Posterior vena cava (tissue), 2 donors: ENCODE measurements at regions not wholly inside any gene's neighbourhood (a gene's known extent, or its start where the extent isn't known, plus 50 kb on each side); places are given as distances from the start of the nearest gene placed in this dataset.
A peak's percentile ranks its signal among the peaks of the same experiment; 100 is the strongest.
"Not testable (repeated sequence)": the region's sequence is repeated elsewhere in the genome, so short reads cannot be mapped to it uniquely, and the experiment has no call there.

Experiments used
- DNase-seq: peaks from one replicate; pipeline ENCODE4 v3.0.0-alpha.2; 2020; ENCODE audit warnings: low spot score
- intact Hi-C, 2 donors: fragments of 100-400 bp; cut with DNase I; formaldehyde crosslinking; loops; one replicate each; pipeline versions ENCODE4 v1.14.1 to v1.14.2; 2022 to 2023
- donor health status: DM: yes; HTN: yes; CAD: no.
- donor health status: DM: yes; HTN: yes; CAD: no.

DNA sequence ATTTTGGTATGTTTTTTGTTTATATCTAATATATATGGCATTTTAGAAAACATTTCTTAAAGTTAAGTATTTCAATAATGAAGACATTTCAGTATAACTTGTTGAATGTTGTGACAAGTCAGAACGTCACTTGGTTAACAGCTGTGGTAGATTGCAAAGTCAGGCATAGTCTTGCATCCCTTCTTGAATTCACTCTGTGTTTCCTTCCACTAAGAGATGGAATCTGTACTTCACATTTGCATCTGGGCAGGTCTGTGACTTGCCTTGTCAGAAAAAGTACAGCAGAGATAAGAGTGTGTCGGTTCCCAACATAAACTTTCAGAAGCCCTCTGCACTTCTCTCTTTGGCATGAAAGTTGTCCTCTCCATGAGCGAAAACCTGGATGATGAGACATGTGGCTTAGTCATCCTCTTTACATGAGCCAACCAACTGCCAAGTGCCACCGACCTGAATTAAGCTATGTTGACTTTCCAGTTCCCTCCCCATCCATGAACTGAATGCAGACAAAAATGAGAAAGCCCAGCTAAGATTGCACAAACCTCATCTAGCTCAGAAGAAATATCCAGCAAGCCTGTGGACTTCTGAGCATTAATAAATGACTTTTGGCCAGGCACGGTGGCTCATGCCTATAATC lies 1730.2 kb downstream of the MRPL39 start:
- DNase-seq, result no peak
- intact Hi-C loops, result no loop called here

DNA sequence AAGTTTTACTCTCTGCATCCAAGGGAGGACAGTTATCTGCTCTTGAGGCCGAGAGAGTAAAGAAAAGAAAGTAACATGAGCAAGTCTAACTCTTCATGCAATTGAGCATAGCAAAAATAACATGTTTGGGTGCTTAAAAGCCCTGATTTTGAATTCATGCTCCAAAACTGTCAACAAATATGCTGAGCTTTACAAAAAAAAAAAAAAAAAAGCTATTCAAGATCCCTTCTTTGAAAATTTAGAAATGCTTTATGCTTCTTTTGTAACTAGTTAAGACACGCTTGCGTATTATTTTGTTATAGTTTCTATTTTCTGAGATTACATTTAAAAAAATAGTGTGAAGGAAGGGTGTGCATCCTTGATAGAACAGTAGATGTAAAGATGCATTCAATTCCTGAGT lies 1733.0 kb downstream of the MRPL39 start:
- no peak for DNase-seq
- intact Hi-C loops, result no loop called here

DNA sequence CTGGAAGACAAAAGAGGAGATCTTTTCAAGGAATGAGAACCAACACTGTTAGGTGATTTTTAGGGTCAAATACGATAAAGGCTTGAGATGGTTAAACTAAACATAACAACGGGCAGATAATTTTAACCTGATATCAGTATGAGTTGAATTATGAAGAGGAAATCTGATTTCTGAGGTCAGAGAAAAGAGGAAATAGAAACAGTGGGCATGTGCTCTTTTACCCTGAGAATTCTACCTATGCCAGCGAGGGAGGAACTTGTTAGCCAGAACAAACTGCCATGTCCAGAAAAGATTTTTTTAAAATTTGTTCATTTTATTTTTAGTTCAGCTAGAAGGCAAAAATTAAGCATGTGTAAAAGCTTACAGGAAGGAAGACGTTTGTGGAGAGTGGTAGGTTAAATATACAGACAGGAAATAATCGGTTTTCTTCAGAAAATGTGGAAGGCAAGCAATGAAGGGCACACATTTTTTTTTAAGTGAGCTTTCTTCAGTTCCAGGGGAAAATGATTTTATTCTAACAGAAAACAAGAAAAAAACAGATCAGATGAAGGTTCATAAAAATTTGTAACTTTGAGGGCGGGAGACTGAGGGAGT lies 1745.3 kb downstream of the MRPL39 start:
- no peak for DNase-seq
- intact Hi-C loops, result no loop called here

DNA sequence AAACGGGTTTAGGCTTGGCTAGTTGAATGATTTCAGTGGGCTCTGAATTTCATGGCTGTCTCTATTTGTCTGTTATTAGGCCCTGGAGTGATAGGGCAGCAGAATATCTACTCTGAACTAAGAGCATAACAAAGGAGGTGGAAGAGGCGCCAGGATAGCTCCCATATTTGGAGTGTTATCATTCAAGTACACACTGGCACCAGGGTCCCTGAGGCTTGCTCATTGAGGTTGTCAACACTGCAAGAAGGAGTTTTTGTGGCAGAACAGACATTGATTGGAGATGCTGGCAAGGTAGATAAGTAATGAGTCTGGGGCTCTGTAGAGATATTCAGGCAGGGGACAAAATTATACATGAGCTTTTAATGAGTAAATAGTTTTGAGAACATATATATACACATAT lies 1748.4 kb downstream of the MRPL39 start:
- DNase-seq, result no peak
- intact Hi-C loops, result no loop called here

DNA sequence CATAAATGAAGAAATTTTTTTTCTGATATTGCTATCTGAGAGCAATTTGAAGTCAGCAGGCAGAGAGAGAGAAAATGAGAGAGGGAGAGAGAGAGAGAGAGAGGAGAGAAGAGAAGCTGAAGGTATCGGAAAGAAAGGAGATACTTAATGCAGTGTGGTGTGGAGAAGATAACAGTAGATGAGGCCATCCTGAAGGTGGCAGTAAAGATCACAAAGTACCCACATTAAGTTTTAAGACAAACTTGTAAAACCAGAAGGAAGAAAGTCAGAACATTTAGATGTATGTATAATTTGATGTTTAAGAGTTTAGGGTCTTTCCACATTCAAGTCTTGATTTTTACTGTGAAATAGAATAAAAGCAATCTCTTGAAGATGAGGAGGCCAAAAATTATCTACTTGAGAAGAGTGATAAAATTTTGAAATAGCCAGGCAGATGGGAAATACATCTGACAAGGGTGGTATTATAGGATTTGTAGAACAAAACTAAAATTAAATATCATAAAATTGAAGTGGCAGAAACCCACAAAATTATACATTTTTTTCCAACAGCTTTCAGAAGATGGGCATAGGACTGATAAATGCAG lies 1753.4 kb downstream of the MRPL39 start:
- intact Hi-C loops, result no loop called here
- no peak for DNase-seq

DNA sequence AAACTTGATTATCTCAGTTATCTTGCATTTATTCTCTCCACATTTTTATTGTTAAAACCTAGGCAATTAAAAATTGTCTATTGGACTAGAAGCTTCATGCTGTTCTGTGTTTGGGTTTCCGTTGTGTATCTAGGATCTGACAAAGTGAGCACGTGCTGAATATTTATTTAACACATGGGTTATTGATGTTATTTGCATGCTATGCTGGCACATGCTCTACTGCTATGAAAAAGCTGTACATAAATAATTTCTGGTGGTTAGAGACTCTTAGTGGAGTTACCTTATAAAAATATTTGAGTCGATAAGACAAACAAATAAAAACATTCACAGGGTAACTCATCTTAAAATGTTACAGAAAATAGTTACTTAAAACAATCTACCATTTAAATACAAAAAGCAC lies 1769.7 kb downstream of the MRPL39 start:
- intact Hi-C loops, result no loop called here
- no peak for DNase-seq

DNA sequence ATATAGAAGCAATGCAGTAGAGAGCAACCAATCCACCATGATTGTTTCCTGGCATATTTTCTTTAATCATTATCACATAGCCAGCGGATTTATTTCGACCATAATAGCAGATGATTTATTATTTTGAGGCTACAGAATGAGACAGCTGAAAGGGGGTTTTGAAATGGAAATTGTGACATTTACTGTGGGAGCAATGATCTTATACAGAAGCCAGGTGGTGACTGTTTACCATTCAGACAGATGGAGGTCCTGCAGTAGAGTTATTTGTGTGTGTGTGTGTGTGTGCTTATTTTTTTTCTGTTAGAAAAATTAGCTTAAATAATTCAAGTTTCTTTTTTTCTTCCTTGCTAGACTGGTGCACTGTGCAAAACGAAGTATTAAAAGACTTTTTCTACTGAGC lies 1784.5 kb downstream of the MRPL39 start:
- intact Hi-C loops, result loop anchor here in 1 of 2 donors (10.0 kb wide), 1 partner anchor 1692 kb away; no protein-coding TSS in a partner anchor

DNA sequence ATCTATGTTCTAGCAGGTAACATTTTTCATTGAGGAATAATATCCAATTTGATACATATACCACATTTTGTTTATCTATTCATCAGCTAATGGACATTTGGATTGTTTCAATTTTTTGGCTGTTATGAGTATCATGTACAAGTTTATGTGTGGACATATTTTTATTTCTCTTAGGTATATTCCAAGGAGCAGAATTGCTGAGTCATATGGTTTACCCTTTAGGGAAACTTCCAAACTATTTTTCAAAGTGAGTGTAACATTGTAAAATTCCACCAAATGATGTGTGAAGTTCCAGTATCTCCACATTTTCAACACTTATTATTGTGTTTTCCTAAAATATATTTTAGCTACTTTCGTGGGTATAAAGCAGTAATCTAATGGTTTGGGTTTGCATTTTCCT lies 1789.9 kb downstream of the MRPL39 start:
- DNase-seq, result no peak
- intact Hi-C loops, result no loop called here

More for the DNA sequence above, 1784.5 kb downstream of the MRPL39 start:
- no peak for DNase-seq

DNA sequence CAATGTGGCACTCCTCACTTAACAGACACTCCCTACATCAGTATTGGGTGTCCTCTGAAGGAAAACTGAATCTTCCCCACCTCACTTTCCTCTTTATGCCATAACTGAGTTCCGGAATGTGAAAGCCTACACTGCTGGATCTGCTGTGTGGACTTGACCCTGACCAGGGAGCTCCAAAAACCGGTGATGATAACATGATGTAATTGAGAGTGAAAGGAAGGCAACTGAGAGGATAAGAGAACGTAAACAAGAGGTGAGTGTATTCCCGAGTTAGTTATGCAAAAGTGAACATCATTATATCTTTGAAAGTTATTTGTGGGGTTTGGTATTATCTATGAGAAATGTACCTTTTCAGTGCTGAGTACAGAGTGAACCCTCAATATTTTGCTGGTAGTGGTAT lies 1794.8 kb downstream of the MRPL39 start:
- no peak for DNase-seq
- intact Hi-C loops, result no loop called here

DNA sequence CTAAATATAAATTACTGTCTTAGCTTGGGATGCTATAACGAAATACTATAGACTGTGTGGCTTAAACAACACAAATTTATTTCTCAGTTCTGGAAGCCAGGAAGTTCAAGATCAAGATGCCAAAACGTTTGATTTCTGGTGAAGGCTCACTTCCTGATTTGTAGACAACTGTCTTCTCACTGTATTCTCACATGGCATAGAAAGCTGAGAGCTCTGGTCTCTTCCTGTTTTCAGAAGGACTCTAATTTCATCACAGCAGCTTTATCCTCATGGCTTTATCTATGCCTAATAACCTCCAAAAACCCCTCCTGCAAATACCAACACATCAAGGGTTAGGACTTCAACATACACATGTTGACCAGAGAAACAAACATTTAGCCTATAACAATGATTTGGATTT lies 1795.5 kb downstream of the MRPL39 start:
- intact Hi-C loops, result no loop called here
- no peak for DNase-seq

DNA sequence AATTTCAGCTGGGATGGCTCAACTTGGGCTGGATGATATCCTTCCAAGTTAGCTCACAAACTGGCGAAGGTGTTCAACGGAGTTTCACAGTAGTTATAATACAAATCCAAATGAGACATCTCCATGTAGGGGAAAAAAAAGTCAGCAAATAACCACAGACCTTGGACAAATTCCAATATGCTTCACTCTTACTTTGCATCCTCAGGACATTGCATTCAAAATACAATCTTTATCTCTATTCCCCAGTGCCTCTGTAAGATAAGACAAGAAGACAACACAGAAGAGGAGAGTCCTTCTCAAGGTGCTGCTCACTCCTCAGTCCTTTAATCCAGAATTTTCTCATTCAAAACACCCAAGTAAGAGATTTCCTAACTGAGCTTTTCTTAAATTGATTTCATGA lies 1797.7 kb downstream of the MRPL39 start:
- no peak for DNase-seq
- intact Hi-C loops, result no loop called here

DNA sequence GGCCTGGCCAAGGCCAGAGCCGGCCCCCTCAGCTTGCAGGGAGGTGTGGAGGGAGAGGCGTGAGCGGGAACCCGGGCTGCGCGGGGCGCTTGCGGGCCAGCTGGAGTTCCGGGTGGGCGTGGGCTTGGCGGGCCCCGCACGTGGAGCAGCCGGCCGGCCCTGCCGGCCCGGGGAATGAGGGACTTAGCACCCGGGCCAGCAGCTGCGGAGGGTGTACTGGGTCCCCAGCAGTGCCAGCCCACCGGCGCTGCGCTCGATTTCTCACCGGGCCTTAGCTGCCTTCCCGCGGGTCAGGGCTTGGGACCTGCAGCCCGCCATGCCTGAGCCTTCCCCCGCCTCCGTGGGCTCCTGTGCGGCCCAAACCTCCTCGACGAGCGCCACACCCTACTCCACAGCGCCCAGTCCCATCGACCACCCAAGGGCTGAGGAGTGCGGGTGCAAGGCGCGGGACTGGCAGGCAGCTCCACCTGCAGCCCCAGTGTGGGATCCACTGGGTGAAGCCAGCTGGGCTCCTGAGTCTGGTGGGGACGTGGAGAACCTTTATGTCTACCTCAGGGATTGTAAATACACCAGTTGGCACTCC lies 1800.2 kb downstream of the MRPL39 start:
- DNase-seq, result peak; percentile 61
- intact Hi-C loops, result not testable (repeated sequence)

DNA sequence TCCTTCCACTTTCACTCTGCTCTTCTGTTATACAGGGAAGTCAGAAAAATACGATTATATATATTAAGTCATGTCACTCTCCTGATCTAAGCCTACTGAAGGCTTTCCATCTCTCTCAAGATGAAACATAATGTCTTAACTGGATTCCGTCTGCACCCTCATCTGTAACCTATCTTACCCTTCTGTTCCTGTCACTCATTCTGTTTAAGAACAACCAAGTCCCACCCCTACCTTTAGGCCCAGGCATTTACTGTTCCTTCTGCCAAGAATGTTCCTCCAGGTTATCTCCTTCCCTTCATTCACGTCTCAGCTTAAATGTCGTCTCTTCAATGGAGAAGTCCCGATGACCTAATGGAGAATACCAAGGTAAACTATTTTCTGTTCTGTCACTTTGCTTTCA lies 1802.4 kb downstream of the MRPL39 start:
- DNase-seq, result no peak
- intact Hi-C loops, result no loop called here

DNA sequence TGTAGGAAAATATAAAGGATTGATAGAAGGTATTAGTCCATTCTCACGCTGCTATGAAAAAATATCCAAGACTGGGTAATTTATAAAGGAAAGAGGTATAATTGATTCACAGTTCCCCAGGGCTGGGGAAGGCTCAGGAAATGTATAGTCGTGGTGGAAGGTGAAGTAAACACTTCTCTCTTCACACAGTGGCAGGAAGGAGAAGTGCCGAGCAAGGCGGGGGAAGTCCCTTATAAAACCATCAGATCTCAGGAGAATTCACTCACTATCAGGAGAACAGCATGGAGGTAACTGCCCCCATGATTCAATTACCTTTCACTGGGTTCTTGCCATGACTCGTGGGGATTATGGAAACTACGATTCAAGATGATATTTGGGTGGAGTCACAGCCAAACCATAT lies 1806.0 kb downstream of the MRPL39 start:
- DNase-seq, result no peak
- intact Hi-C loops, result no loop called here

DNA sequence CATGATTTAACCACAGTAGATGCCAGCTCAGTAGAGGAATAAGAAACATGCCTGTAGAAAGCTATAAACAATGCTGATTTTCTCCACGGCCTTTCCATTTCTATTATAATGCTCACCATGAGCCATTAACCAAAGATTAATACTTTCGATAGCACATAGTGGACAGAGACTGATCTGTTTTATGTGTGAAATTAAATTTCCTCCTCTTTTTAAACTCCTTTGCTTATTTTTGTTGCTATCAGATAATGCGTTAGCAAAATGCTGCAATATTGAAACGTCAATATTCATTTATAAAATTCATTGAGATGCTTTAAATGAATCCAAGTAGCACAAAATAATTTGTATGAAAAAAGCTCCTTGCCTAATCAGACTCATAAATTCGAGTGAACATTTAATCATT lies 1807.9 kb downstream of the MRPL39 start:
- no peak for DNase-seq
- intact Hi-C loops, result no loop called here

DNA sequence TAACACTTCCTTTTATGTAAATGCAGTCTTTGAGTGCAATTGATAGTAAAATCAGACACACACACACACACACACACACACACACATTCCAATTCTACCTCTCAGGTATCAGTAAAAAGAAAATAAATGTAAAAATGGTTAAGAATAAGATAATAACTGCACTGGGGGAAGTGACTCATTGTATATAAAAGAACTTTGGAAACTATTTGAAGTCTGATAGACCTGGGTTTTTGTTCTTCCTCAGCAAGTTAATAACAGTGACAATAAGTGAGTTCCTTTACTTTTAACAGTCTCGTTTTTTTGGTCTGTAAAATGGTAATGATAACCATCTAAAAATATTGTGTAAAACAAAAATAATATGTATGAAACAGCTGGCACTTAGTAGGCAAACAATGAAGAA lies 1815.0 kb downstream of the MRPL39 start:
- no peak for DNase-seq
- intact Hi-C loops, result no loop called here

DNA sequence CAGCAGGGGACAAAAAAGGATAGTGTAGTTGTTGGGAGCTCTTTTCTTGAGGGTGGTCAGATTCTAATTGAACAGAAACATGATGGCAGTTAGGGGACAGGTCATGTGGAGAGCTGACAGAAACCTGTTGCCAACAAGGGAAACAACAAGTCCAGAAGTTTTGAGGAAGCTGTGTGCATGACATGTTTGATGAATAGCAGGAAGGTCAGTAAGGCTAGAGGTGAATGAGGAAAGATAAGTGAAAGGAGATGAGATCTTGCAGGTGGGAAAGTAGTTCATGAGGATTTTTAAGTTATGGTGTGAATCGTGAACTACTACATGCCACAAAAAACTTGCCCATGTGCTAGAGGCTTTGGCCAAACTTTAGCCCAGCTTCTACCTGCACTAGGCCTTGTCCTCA lies 1817.4 kb downstream of the MRPL39 start:
- intact Hi-C loops, result no loop called here
- no peak for DNase-seq

DNA sequence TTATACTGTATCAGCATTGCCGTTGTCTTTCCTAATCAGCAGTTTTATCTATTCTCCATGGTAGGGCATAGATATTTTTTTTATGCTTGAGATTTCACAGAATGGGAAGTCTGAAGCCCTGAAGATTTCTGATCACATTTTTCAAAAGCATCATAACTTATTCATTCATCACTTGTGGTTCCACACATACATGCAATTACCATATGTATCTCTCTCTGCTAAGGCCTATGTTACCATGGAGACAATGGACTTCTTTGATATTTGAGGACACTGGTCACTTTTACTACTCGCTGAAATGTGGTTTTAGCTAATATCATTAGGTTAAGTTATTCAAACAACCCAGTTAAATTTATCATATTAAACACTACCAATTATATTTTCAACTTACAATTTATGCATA lies 1827.0 kb downstream of the MRPL39 start:
- intact Hi-C loops, result no loop called here
- no peak for DNase-seq

DNA sequence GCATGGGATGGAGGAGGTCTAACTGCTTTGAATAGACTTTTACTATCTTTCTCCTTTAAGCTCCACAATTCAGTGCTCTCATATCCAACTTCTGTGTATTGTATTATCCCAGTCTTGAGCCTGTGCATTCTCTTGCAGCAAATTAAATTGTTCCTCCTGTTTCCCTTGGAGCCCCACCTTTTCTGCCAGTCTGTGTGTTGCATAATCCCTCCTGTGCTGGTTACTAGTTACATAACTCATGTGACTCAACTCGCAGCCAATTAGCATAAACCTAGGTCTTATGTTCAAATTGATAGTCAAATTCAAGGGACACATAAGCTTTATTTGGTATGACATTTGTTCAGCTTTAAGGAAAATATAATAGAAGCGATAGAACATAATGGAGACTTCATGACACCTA lies 1863.5 kb downstream of the MRPL39 start:
- intact Hi-C loops, result no loop called here
- no peak for DNase-seq

DNA sequence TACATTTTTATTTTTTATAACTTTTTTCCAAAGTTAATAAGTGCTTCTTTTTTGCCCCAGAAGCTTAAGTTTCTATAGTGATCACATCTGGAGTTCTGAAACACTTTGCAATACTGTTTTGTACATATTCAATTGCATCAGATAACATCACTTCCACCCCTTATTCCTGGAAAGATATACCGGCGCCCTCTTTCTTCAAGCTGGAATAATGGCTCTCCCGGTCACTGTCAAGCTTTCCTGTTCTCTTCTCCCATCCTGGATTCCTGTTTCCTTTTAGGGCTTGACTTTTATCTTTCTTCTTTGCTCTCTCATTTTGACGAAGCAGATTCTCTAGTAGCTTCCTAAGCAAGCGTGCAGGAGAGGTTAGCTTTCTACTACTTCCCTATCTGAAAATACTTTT lies 1866.8 kb downstream of the MRPL39 start:
- DNase-seq, result no peak
- intact Hi-C loops, result no loop called here

DNA sequence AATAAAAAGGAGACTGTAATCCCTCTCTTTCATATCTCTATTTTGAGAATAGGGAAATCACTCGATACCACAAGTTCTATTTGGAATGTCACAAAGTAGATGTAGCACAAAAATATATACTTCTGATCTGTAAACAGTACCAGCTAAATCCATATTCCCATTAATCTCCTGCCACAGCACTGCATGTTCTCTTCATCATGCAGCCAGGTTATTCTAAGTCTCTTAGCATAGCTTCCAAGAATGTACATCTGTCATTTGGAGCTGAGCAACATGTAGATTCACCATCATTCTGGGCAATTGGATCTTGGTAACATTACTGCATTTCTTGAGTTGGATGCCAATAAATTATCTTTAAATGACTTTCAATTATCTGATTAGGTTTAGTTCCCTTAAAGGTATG lies 1874.5 kb downstream of the MRPL39 start:
- intact Hi-C loops, result loop anchor here in 1 of 2 donors (10.0 kb wide), 1 partner anchor 798 kb away; no protein-coding TSS in a partner anchor
- no peak for DNase-seq
